ENCODE measurements at regions not wholly inside any gene's neighbourhood (a gene's known extent, or its start where the extent isn't known, plus 50 kb on each side); places are given as distances from the start of the nearest gene placed in this dataset.
"Not testable (repeated sequence)": the region's sequence is repeated elsewhere in the genome, so short reads cannot be mapped to it uniquely, and the experiment has no call there.

- no peaks in the 10 kb centered on the region for H3K27me3 ChIP-seq (replicated peaks; ENCODE audit: insufficient read depth)
- no peak overlapping the region for H3K4me3 ChIP-seq
- no peaks in the 10 kb centered on the region for H3K9me3 ChIP-seq
- intact Hi-C loops (cut with DNase I), result no loop called here
- TF ChIP-seq POLR2A (IDR thresholded peaks at IDR 0.05) (no peak), POLR2AphosphoS5 (IDR thresholded peaks at IDR 0.05) (no peak), CTCF (IDR thresholded peaks at IDR 0.05) (no peak)
- no peaks in the 10 kb centered on the region for H3K36me3 ChIP-seq
- H3K27ac ChIP-seq, result no peak overlapping the region
- no peaks in the 10 kb centered on the region for H3K4me1 ChIP-seq (replicated peaks)
- 66% methylated on average over 3 of the region's 3 CpGs for WGBS
- no peak for DNase-seq (ENCODE audit: low spot score)
Observed at GRCh38 chr2:16932826-16933225, 267.2 kb upstream of the CYRIA start.

DNA sequence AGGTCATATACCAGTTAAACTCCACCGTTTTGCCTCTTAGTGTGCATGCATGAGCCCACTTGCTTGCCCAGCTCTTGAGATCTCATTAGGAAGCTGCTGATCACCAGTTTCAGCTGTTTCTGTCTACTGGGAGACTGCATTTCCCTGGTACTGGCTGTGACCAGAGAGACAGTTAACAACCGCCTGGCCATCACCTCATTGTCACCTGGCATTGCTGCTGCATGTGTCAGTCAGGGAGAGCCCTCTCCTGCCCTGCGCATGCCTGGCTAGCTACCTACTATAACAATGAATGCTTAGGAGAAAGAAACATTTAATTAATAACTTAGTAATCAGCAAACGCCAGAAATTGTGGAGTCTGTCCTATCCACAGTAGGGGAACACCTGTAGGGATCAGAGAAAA lies 265.8 kb upstream of the CYRIA start:
- intact Hi-C loops (cut with DNase I), result no loop called here
- H3K9me3 ChIP-seq, result no peaks in the 10 kb centered on the region
- H3K27ac ChIP-seq, result no peak overlapping the region
- H3K4me3 ChIP-seq, result no peak overlapping the region
- no peaks in the 10 kb centered on the region for H3K27me3 ChIP-seq (replicated peaks; ENCODE audit: insufficient read depth)
- no peaks in the 10 kb centered on the region for H3K36me3 ChIP-seq
- H3K4me1 ChIP-seq (replicated peaks), result no peaks in the 10 kb centered on the region
- no peak for TF ChIP-seq POLR2A (IDR thresholded peaks at IDR 0.05)
- no peak for TF ChIP-seq POLR2AphosphoS5 (IDR thresholded peaks at IDR 0.05)
- no peak for TF ChIP-seq CTCF (IDR thresholded peaks at IDR 0.05)
- 79% methylated on average over 4 of the region's 4 CpGs for WGBS
- no peak for DNase-seq (ENCODE audit: low spot score)

DNA sequence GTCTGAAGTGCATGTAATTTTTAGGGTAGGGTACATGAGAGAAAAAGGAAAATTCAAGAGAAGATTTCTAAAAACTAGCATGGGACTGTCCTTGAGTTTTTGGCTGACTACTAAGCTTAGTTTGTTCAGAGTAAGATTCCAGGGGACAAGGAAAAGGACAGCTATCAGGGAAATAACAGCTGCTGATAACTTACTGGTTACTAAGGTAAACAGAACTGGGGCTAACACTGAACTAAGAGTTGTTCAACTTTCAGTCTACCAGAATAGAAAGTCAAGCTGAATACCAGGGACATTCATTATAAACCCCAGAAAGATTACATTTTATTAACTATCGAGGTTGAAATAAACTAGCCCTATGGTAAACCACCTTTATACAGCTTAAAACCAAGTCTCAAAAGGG lies 261.8 kb upstream of the CYRIA start:
- WGBS, result 96% methylated on average over 1 of the region's 1 CpG
- TF ChIP-seq POLR2A (IDR thresholded peaks at IDR 0.05), result no peak
- TF ChIP-seq CTCF (IDR thresholded peaks at IDR 0.05), result no peak
- no peak for TF ChIP-seq POLR2AphosphoS5 (IDR thresholded peaks at IDR 0.05)
- Histone ChIP-seq H3K27ac (no peak overlapping the region), H3K9me3 (no peaks in the 10 kb centered on the region), H3K27me3 (replicated peaks; ENCODE audit: insufficient read depth) (no peaks in the 10 kb centered on the region), H3K4me3 (no peak overlapping the region), H3K4me1 (replicated peaks) (no peaks in the 10 kb centered on the region), H3K36me3 (no peaks in the 10 kb centered on the region)
- DNase-seq (ENCODE audit: low spot score), result no peak
- intact Hi-C loops (cut with DNase I), result no loop called here

- H3K27ac ChIP-seq, result no peak overlapping the region
- no peak overlapping the region for H3K4me3 ChIP-seq
- no peaks in the 10 kb centered on the region for H3K4me1 ChIP-seq (replicated peaks)
- intact Hi-C loops (cut with DNase I), result no loop called here
- H3K36me3 ChIP-seq, result no peaks in the 10 kb centered on the region
- 93% methylated on average over 2 of the region's 2 CpGs for WGBS
- no peak for DNase-seq (ENCODE audit: low spot score)
- no peaks in the 10 kb centered on the region for H3K27me3 ChIP-seq (replicated peaks; ENCODE audit: insufficient read depth)
- no peaks in the 10 kb centered on the region for H3K9me3 ChIP-seq
- TF ChIP-seq POLR2AphosphoS5 (IDR thresholded peaks at IDR 0.05) (no peak), CTCF (IDR thresholded peaks at IDR 0.05) (no peak), POLR2A (IDR thresholded peaks at IDR 0.05) (no peak)
Observed at GRCh38 chr2:16925145-16925544, 259.5 kb upstream of the CYRIA start.

- H3K27ac ChIP-seq; intact Hi-C loops (cut with DNase I); H3K27me3 ChIP-seq (replicated peaks; ENCODE audit: insufficient read depth); H3K4me3 ChIP-seq; DNase-seq (ENCODE audit: low spot score); H3K36me3 ChIP-seq; H3K9me3 ChIP-seq; H3K4me1 ChIP-seq (replicated peaks): not testable (repeated sequence)
- 55% methylated on average over 3 of the region's 3 CpGs for WGBS
Observed at GRCh38 chr2:16915341-16915755, 249.7 kb upstream of the CYRIA start.

All from prostate gland (tissue), 2 donors.